Body of pancreas (tissue), 4 donors: ENCODE measurements at regions not wholly inside any gene's neighbourhood (a gene's known extent, or its start where the extent isn't known, plus 50 kb on each side); places are given as distances from the start of the nearest gene placed in this dataset.

ENCODE experiments used
- ATAC-seq: fragments of 150-250 bp; one replicate; pipeline ENCODE4 v1.9.1; 2016
- DNase-seq, 4 donors: peaks; one replicate each; pipeline ENCODE4 v3.0.0-alpha.2; 2019
- H3K27ac ChIP-seq, 4 donors: fragments of 200-600 bp; sonication (generic); 1 replicate in 3 of 4; 2 replicates in 1 of 4; pipeline versions ENCODE4 v1.5.1 to v1.6.1; 2016 to 2019; ENCODE audit warnings: mild to moderate bottlenecking in 1 of 4, mixed read lengths in 1 of 4, moderate library complexity in 1 of 4
- H3K27me3 ChIP-seq, 2 donors: fragments of 200-600 bp; sonication (generic); one replicate each; pipeline ENCODE4 v1.6.0; 2016; ENCODE audit warnings: mild to moderate bottlenecking in 1 of 2
- H3K36me3 ChIP-seq, 2 donors: fragments of 200-600 bp; sonication (generic); replicated peaks in 1 of 2; 2 replicates each; pipeline ENCODE4 v1.5.1; 2016; ENCODE audit warnings: low read depth in 2 of 2; ENCODE audit not compliant: insufficient read depth in 1 of 2
- H3K4me1 ChIP-seq: fragments of 200-600 bp; sonication (generic); one replicate; pipeline ENCODE4 v1.6.0; 2016
- H3K4me3 ChIP-seq, 2 donors: fragments of 200-600 bp; sonication (generic); 1 replicate in 1 of 2; 2 replicates in 1 of 2; pipeline ENCODE4 v1.5.1; 2016 to 2019
- H3K9me3 ChIP-seq, 3 donors: fragments of 200-600 bp; sonication (generic); 1 replicate in 2 of 3; 2 replicates in 1 of 3; pipeline ENCODE4 v1.5.1; 2016
- CTCF ChIP-seq, 7 experiments: fragments of 450-650 bp in 4 of 7; fragments of 200-600 bp in 3 of 7; sonication (generic) in 3 of 7; IDR thresholded peaks; one replicate each; pipeline ENCODE4 v1.5.1; 2016 to 2019; ENCODE audit warnings: antibody characterized with exemption in 7 of 7
- POLR2A ChIP-seq, 3 donors: fragments of 450-650 bp; IDR thresholded peaks; one replicate each; pipeline ENCODE4 v1.6.1; 2016; ENCODE audit warnings: antibody characterized with exemption in 3 of 3, mild to moderate bottlenecking in 2 of 3
- whole genome bisulfite sequencing, 2 donors: methylation state at CpG; one replicate each; pipeline ENCODE4 v1.1.5; 2017; 5-methylcytosine and 5-hydroxymethylcytosine counted together
- intact Hi-C: fragments of 100-400 bp; cut with DNase I; formaldehyde crosslinking; loops from one replicate; pipeline ENCODE4 v1.15.1; 2023

GRCh38 chr14:100449225-100449987 lies 126.3 kb downstream of the SLC25A47 start:
- H3K4me3 ChIP-seq, result no peak overlapping the region
- no peak for ATAC-seq
- H3K27ac ChIP-seq, result peak overlapping the region in 3 of 4 donors; percentile 8 to 74 (median 47)
- no peaks in the 10 kb centered on the region for H3K36me3 ChIP-seq
- 91 to 92% methylated on average over 10 to 14 of the region's 14 CpGs for WGBS, 2 donors
- no peaks in the 10 kb centered on the region for H3K27me3 ChIP-seq
- peaks cover 13% of the 10 kb centered on the region for H3K4me1 ChIP-seq
- intact Hi-C loops, result no loop called here
- DNase-seq, result peak in 1 of 4 donors; percentile 50
- no peak for TF ChIP-seq POLR2A (IDR thresholded peaks at IDR 0.05)
- TF ChIP-seq CTCF (IDR thresholded peaks at IDR 0.05), result no peak
- H3K9me3 ChIP-seq, result no peaks in the 10 kb centered on the region

- no peak for ATAC-seq
- Histone ChIP-seq H3K9me3 (no peaks in the 10 kb centered on the region), H3K27ac (no peak overlapping the region), H3K4me3 (no peak overlapping the region), H3K36me3 (no peaks in the 10 kb centered on the region), H3K27me3 (no peaks in the 10 kb centered on the region), H3K4me1 (peaks cover 13% of the 10 kb centered on the region)
- intact Hi-C loops, result no loop called here
- TF ChIP-seq POLR2A (IDR thresholded peaks at IDR 0.05) (no peak), CTCF (IDR thresholded peaks at IDR 0.05) (no peak)
- DNase-seq, result no peak
- 73 to 92% methylated on average over 2 of the region's 2 CpGs for WGBS, 2 donors
Observed at GRCh38 chr14:100450049-100450448, 126.9 kb downstream of the SLC25A47 start.

- DNase-seq (no peak), ATAC-seq (no peak)
- Histone ChIP-seq H3K4me1 (peaks cover 13% of the 10 kb centered on the region), H3K36me3 (no peaks in the 10 kb centered on the region), H3K27ac (no peak overlapping the region), H3K9me3 (no peaks in the 10 kb centered on the region), H3K27me3 (no peaks in the 10 kb centered on the region), H3K4me3 (no peak overlapping the region)
- TF ChIP-seq CTCF (IDR thresholded peaks at IDR 0.05), result no peak
- TF ChIP-seq POLR2A (IDR thresholded peaks at IDR 0.05), result no peak
- intact Hi-C loops, result no loop called here
- whole genome bisulfite sequencing, 2 donors, result 90 to 97% methylated on average over 6 of the region's 6 CpGs
Observed at GRCh38 chr14:100450736-100451135, 127.6 kb downstream of the SLC25A47 start.

DNA sequence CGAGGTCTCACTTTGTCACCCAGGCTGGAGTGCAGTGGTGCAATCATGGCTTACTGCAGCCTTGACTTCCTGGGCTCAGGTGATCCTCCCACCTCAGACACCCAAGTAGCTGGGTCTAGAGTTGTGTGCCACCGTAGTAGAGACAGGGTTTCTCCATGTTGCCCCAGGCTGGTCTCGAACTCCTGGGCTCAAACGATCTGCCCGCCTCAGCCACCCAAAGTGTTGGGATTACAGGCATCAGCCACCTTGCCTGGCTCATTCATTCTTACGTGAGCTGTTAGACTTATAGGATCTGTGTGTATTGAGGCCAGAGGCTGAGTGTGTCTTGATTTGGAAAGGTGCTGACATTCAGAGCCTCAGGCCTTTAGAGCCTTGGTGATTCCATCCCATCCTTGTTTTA lies 128.1 kb downstream of the SLC25A47 start:
- H3K4me3 ChIP-seq, result no peak overlapping the region
- peaks cover 13% of the 10 kb centered on the region for H3K4me1 ChIP-seq
- intact Hi-C loops, result no loop called here
- ATAC-seq (no peak), DNase-seq (no peak)
- H3K36me3 ChIP-seq, result no peaks in the 10 kb centered on the region
- H3K9me3 ChIP-seq, result no peaks in the 10 kb centered on the region
- WGBS, 2 donors, result 94 to 98% methylated on average over 6 of the region's 6 CpGs
- H3K27ac ChIP-seq, result no peak overlapping the region
- TF ChIP-seq CTCF (IDR thresholded peaks at IDR 0.05) (no peak), POLR2A (IDR thresholded peaks at IDR 0.05) (no peak)
- H3K27me3 ChIP-seq, result no peaks in the 10 kb centered on the region

- DNase-seq (no peak), ATAC-seq (no peak)
- peaks cover 4% of the 10 kb centered on the region for H3K4me1 ChIP-seq
- no peak overlapping the region for H3K27ac ChIP-seq
- H3K4me3 ChIP-seq, result no peak overlapping the region
- TF ChIP-seq POLR2A (IDR thresholded peaks at IDR 0.05) (no peak), CTCF (IDR thresholded peaks at IDR 0.05) (no peak)
- no peaks in the 10 kb centered on the region for H3K9me3 ChIP-seq
- H3K27me3 ChIP-seq, result no peaks in the 10 kb centered on the region
- H3K36me3 ChIP-seq, result no peaks in the 10 kb centered on the region
- intact Hi-C loops, result no loop called here
- WGBS, 2 donors, result 85 to 86% methylated on average over 2 of the region's 2 CpGs
Observed at GRCh38 chr14:100453930-100454329, 130.8 kb downstream of the SLC25A47 start.
